GM19395 (cell line): ENCODE measurements at regions not wholly inside any gene's neighbourhood (a gene's known extent, or its start where the extent isn't known, plus 50 kb on each side); places are given as distances from the start of the nearest gene placed in this dataset.

Experiments used
- ATAC-seq: cut with Tn5 transposase; IDR thresholded peaks from one replicate; pipeline ENCODE4 v1.9.1; 2021; ENCODE audit warnings: mild to moderate bottlenecking, moderate library complexity; ENCODE audit not compliant: unreplicated experiment

GRCh38 chr13:61485128-61485765 is 69.6 kb upstream of the PCDH20 start:
- no peak for ATAC-seq

- ATAC-seq, result no peak
Observed at GRCh38 chr13:61477619-61478018, 62.0 kb upstream of the PCDH20 start.

GRCh38 chr13:61470786-61471185 is 55.1 kb upstream of the PCDH20 start:
- no peak for ATAC-seq

GRCh38 chr13:61466280-61466679 is 50.6 kb upstream of the PCDH20 start:
- ATAC-seq, result no peak
